ENCODE measurements at regions not wholly inside any gene's neighbourhood (a gene's known extent, or its start where the extent isn't known, plus 50 kb on each side); places are given as distances from the start of the nearest gene placed in this dataset.
A peak's percentile ranks its signal among the peaks of the same experiment; 100 is the strongest.
"Not testable (repeated sequence)": the region's sequence is repeated elsewhere in the genome, so short reads cannot be mapped to it uniquely, and the experiment has no call there.

DNA sequence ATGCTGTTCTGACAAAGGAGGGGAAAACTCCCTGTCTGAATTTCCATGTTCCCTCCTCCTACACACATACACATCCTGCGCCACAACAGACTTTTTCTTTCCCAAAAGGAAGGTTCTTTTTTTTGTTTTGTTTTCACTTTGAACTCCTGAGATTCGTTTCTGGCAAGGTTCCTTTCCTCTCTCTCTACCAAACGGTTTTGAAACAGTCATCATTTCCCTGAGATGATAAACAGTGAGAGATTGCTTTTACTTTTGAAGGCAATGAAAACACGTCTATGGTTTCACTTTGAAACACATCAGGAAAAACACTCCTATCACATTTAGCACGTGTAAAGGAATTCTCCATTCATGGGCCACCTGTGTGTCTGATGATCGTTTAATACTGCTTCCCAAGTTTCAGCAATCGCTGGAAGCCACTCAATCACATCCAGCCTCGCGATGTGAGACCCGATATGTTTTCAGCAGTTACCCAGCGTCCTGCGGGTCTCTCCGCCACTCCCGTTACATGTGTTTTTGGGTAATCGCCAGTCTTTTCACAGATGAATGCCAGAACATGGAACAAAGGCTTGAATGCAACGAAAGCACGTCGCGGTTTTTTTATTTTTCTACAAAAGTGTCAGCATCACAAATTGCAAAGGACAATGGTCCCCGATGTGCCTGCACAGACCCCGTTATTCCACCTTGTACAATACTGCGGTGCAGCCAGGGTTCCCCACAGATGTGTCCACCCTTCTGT lies 62.8 kb upstream of the CUX1 start:
- Histone ChIP-seq H3K27me3 (ENCODE audit: control insufficient read depth, low read length) (peaks cover 37% of the 10 kb centered on the region), H3K9me2 (replicated peaks; ENCODE audit: control insufficient read depth, low read length) (no peaks in the 10 kb centered on the region), H3K4me1 (ENCODE audit: control insufficient read depth, low read length) (peaks cover 13% of the 10 kb centered on the region), H3F3A (ENCODE audit: control insufficient read depth, insufficient read depth) (no peaks in the 10 kb centered on the region), H3K4me3 (ENCODE audit: low read length) (peak overlapping the region; percentile 63), H4K20me1 (ENCODE audit: control insufficient read depth, insufficient read depth, low read depth, low read length) (no peaks in the 10 kb centered on the region), H3K9me3 (ENCODE audit: control insufficient read depth, insufficient read depth, low read length) (no peaks in the 10 kb centered on the region), H3K36me3 (ENCODE audit: control insufficient read depth, low read length) (no peaks in the 10 kb centered on the region), H3K27ac (ENCODE audit: low read depth, low read length) (no peak overlapping the region), H3K79me2 (ENCODE audit: control insufficient read depth, low read length) (no peaks in the 10 kb centered on the region), H3K4me2 (ENCODE audit: low read length) (peak overlapping the region; percentile 70)
- TF ChIP-seq EZH2phosphoT487 (IDR thresholded peaks at IDR 0.05; ENCODE audit: borderline replicate concordance, low read length) (no peak; the same call in 1 of the 2 replicates), CTCF (IDR thresholded peaks at IDR 0.05; ENCODE audit: low read depth, low read length, poor library complexity, severe bottlenecking) (no peak)

GRCh38 chr7:101757879-101758278 lies 59.5 kb upstream of the CUX1 start:
- H3F3A ChIP-seq (ENCODE audit: control insufficient read depth, insufficient read depth): no peaks in the 10 kb centered on the region
- H3K4me1 ChIP-seq (ENCODE audit: control insufficient read depth, low read length): peaks cover 13% of the 10 kb centered on the region
- TF ChIP-seq EZH2phosphoT487 (IDR thresholded peaks at IDR 0.05; ENCODE audit: borderline replicate concordance, low read length): no peak
- TF ChIP-seq CTCF (IDR thresholded peaks at IDR 0.05; ENCODE audit: low read depth, low read length, poor library complexity, severe bottlenecking): no peak

DNA sequence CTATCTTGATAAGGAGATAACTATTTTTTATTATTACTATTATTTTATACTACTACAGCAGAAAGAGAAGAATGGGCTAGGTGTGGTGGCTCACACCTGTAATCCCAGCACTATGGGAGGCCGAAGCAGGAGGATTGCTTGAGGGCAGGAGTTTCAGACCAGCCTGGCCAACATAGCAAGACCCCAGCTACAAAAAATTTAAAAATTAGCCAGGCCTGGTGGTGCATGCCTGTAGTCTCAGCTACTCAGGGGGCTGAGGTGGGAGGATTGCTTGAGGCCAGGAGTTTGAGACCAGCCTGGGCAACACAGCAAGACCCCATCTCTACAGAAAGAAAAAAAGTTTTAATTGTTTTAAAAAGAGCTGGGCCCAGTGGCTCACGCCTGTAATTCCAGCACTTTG lies 58.9 kb upstream of the CUX1 start:
- Histone ChIP-seq H3K27me3 (ENCODE audit: control insufficient read depth, low read length) (peaks cover 23% of the 10 kb centered on the region), H3K4me1 (ENCODE audit: control insufficient read depth, low read length) (peaks cover 13% of the 10 kb centered on the region)
- not testable (repeated sequence) for H3K27ac ChIP-seq (ENCODE audit: low read depth, low read length); H4K20me1 ChIP-seq (ENCODE audit: control insufficient read depth, insufficient read depth, low read depth, low read length); H3K4me2 ChIP-seq (ENCODE audit: low read length); H3K9me3 ChIP-seq (ENCODE audit: control insufficient read depth, insufficient read depth, low read length); H3K9me2 ChIP-seq (replicated peaks; ENCODE audit: control insufficient read depth, low read length); H3F3A ChIP-seq (ENCODE audit: control insufficient read depth, insufficient read depth); H3K36me3 ChIP-seq (ENCODE audit: control insufficient read depth, low read length); H3K4me3 ChIP-seq (ENCODE audit: low read length); H3K79me2 ChIP-seq (ENCODE audit: control insufficient read depth, low read length)

More at GRCh38 chr7:101757879-101758278, 59.5 kb upstream of the CUX1 start:
- Histone ChIP-seq H3K9me3 (ENCODE audit: control insufficient read depth, insufficient read depth, low read length) (no peaks in the 10 kb centered on the region), H4K20me1 (ENCODE audit: control insufficient read depth, insufficient read depth, low read depth, low read length) (no peaks in the 10 kb centered on the region), H3K79me2 (ENCODE audit: control insufficient read depth, low read length) (no peaks in the 10 kb centered on the region), H3K4me2 (ENCODE audit: low read length) (no peak overlapping the region), H3K4me3 (ENCODE audit: low read length) (no peak overlapping the region), H3K27me3 (ENCODE audit: control insufficient read depth, low read length) (peaks cover 29% of the 10 kb centered on the region), H3K27ac (ENCODE audit: low read depth, low read length) (no peak overlapping the region), H3K9me2 (replicated peaks; ENCODE audit: control insufficient read depth, low read length) (no peaks in the 10 kb centered on the region), H3K36me3 (ENCODE audit: control insufficient read depth, low read length) (no peaks in the 10 kb centered on the region)

- Histone ChIP-seq H3K9me2 (replicated peaks; ENCODE audit: control insufficient read depth, low read length) (no peaks in the 10 kb centered on the region), H3F3A (ENCODE audit: control insufficient read depth, insufficient read depth) (no peaks in the 10 kb centered on the region), H3K27me3 (ENCODE audit: control insufficient read depth, low read length) (peaks cover 12% of the 10 kb centered on the region), H3K36me3 (ENCODE audit: control insufficient read depth, low read length) (no peaks in the 10 kb centered on the region), H3K4me2 (ENCODE audit: low read length) (no peak overlapping the region), H4K20me1 (ENCODE audit: control insufficient read depth, insufficient read depth, low read depth, low read length) (no peaks in the 10 kb centered on the region), H3K4me1 (ENCODE audit: control insufficient read depth, low read length) (no peaks in the 10 kb centered on the region), H3K4me3 (ENCODE audit: low read length) (no peak overlapping the region), H3K27ac (ENCODE audit: low read depth, low read length) (no peak overlapping the region), H3K9me3 (ENCODE audit: control insufficient read depth, insufficient read depth, low read length) (no peaks in the 10 kb centered on the region), H3K79me2 (ENCODE audit: control insufficient read depth, low read length) (no peaks in the 10 kb centered on the region)
- TF ChIP-seq CTCF (IDR thresholded peaks at IDR 0.05; ENCODE audit: low read depth, low read length, poor library complexity, severe bottlenecking) (no peak), EZH2phosphoT487 (IDR thresholded peaks at IDR 0.05; ENCODE audit: borderline replicate concordance, low read length) (no peak)
Observed at GRCh38 chr7:101764221-101764620, 53.2 kb upstream of the CUX1 start.
